KBM-7 (cell line): ENCODE measurements at regions not wholly inside any gene's neighbourhood (a gene's known extent, or its start where the extent isn't known, plus 50 kb on each side); places are given as distances from the start of the nearest gene placed in this dataset.
A peak's percentile ranks its signal among the peaks of the same experiment; 100 is the strongest.
"Not testable (repeated sequence)": the region's sequence is repeated elsewhere in the genome, so short reads cannot be mapped to it uniquely, and the experiment has no call there.

Experiments used
- DNase-seq: peaks from one replicate; pipeline ENCODE4 v3.0.0-alpha.2; 2015
- in situ Hi-C: fragments of 300-500 bp; cut with MboI; formaldehyde crosslinking; loops from 2 replicates; pipeline ENCODE4 v1.14.3; 2020; ENCODE audit warnings: low sequenced_read_pairs, low pct_unique_long_range_greater_than_20kb, mixed read lengths

- DNase-seq: no peak
- in situ Hi-C loops: no loop called here
These were observed 241.6 kb downstream of the CDK5RAP2 start for GRCh38 chr9:120338340-120338739.

GRCh38 chr9:120337131-120337530 is 242.8 kb downstream of the CDK5RAP2 start:
- in situ Hi-C loops: no loop called here
- DNase-seq: no peak

GRCh38 chr9:120336753-120337090 is 243.2 kb downstream of the CDK5RAP2 start:
- in situ Hi-C loops: no loop called here
- no peak for DNase-seq

- in situ Hi-C loops: no loop called here
- DNase-seq: no peak
These were observed 243.8 kb downstream of the CDK5RAP2 start for GRCh38 chr9:120336021-120336752.

GRCh38 chr9:120331913-120332312 is 248.1 kb downstream of the CDK5RAP2 start:
- DNase-seq: no peak
- in situ Hi-C loops: no loop called here

GRCh38 chr9:120330031-120330430 is 249.9 kb downstream of the CDK5RAP2 start:
- in situ Hi-C loops: no loop called here
- DNase-seq: no peak

- in situ Hi-C loops: no loop called here
- DNase-seq: no peak
These were observed 252.6 kb downstream of the CDK5RAP2 start for GRCh38 chr9:120327322-120327721.

GRCh38 chr9:120326049-120326693 is 253.8 kb downstream of the CDK5RAP2 start:
- no peak for DNase-seq
- in situ Hi-C loops: no loop called here

GRCh38 chr9:120324996-120325642 is 254.8 kb downstream of the CDK5RAP2 start:
- DNase-seq: peak; percentile 51
- in situ Hi-C loops: no loop called here

- in situ Hi-C loops: no loop called here
These were observed 255.5 kb downstream of the CDK5RAP2 start for GRCh38 chr9:120324461-120324860.

GRCh38 chr9:120323125-120323524 is 256.8 kb downstream of the CDK5RAP2 start:
- in situ Hi-C loops: no loop called here
- no peak for DNase-seq

More at GRCh38 chr9:120324461-120324860, 255.5 kb downstream of the CDK5RAP2 start:
- DNase-seq: no peak

- in situ Hi-C loops: no loop called here
- no peak for DNase-seq
These were observed 260.5 kb downstream of the CDK5RAP2 start for GRCh38 chr9:120319452-120319851.

GRCh38 chr9:120315154-120315553 is 264.8 kb downstream of the CDK5RAP2 start:
- in situ Hi-C loops: no loop called here

GRCh38 chr9:120312031-120312430 is 267.9 kb downstream of the CDK5RAP2 start:
- in situ Hi-C loops: no loop called here

More at GRCh38 chr9:120315154-120315553, 264.8 kb downstream of the CDK5RAP2 start:
- no peak for DNase-seq

GRCh38 chr9:120310035-120310434 is 269.9 kb downstream of the CDK5RAP2 start:
- DNase-seq: no peak
- in situ Hi-C loops: no loop called here

More at GRCh38 chr9:120312031-120312430, 267.9 kb downstream of the CDK5RAP2 start:
- no peak for DNase-seq

- in situ Hi-C loops: no loop called here
- DNase-seq: no peak
These were observed 271.5 kb downstream of the CDK5RAP2 start for GRCh38 chr9:120308495-120308894.

GRCh38 chr9:120307599-120307998 is 272.4 kb downstream of the CDK5RAP2 start:
- in situ Hi-C loops: no loop called here
- no peak for DNase-seq

GRCh38 chr9:120306561-120306960 is 273.4 kb downstream of the CDK5RAP2 start:
- DNase-seq: no peak
- in situ Hi-C loops: no loop called here

GRCh38 chr9:120306088-120306487 is 273.9 kb downstream of the CDK5RAP2 start:
- DNase-seq: no peak
- in situ Hi-C loops: no loop called here

- in situ Hi-C loops, DNase-seq: not testable (repeated sequence)
These were observed 275.1 kb downstream of the CDK5RAP2 start for GRCh38 chr9:120304896-120305295.
